BJ (cell line): ENCODE measurements at regions not wholly inside any gene's neighbourhood (a gene's known extent, or its start where the extent isn't known, plus 50 kb on each side); places are given as distances from the start of the nearest gene placed in this dataset.
"Not testable (repeated sequence)": the region's sequence is repeated elsewhere in the genome, so short reads cannot be mapped to it uniquely, and the experiment has no call there.

ENCODE experiments used
- CTCF ChIA-PET: fragments of 350-600 bp; formaldehyde crosslinking; extraction: SDS; loops from one replicate; lab custom pipeline; 2021; ENCODE audit warnings: antibody characterized with exemption, inconsistent platforms; lab: Yijun Ruan, JAX
- POLR2A ChIA-PET: fragments of 300-600 bp; sonication (Branson Sonifier 250); formaldehyde crosslinking; extraction: SDS; loops from one replicate; lab custom pipeline; 2021; ENCODE audit warnings: antibody characterized with exemption; lab: Charles Lee
- DNase-seq: peaks from one replicate; pipeline ENCODE4 v3.0.0-alpha.2; 2011; ENCODE audit warnings: low read depth
- H3K27me3 ChIP-seq: 2 replicates; pipeline ENCODE4 v1.6.0; 2011; ENCODE audit warnings: low read length; ENCODE audit not compliant: control insufficient read depth, insufficient read depth
- H3K36me3 ChIP-seq: 2 replicates; pipeline ENCODE4 v1.5.1; 2011; ENCODE audit warnings: low read length; ENCODE audit not compliant: control insufficient read depth, insufficient read depth
- H3K4me3 ChIP-seq: 2 replicates; pipeline ENCODE4 v1.5.1; 2011; ENCODE audit warnings: low read depth, mild to moderate bottlenecking, control low read depth, low read length
- TF ChIP-seq, protein P1 (sequence below): IDR thresholded peaks from 2 replicates; pipeline ENCODE4 v1.5.1; 2011; ENCODE audit warnings: low read depth, mild to moderate bottlenecking, control low read depth, inconsistent platforms, low read length, moderate library complexity; ENCODE audit not compliant: insufficient read depth

DNA sequence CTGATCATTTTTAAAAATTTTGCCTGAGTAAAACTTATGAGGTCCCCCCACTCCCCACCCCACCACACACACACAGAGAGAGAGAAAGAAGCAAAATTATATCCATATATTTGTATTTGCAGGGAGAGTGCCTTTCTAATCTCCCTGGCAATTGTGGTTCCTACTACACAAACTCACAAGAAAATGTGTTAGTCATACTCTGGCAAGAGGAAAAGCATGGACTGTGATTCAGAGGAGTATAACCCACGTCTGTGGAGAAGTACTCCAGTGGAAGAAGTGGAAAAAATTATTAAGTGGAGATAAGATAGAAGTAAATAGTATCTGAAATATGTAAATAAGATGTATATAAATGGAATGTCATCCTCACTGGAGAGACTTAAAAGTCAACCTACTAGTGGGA lies 114.0 kb downstream of the DSEL start:
- ChIA-PET POLR2A (no interaction called here), CTCF (no interaction called here)
- Histone ChIP-seq H3K36me3 (no peaks in the 10 kb centered on the region), H3K4me3 (no peak overlapping the region), H3K27me3 (no peaks in the 10 kb centered on the region)
- DNase-seq = peak; percentile 10
- TF ChIP-seq, protein P1, sequence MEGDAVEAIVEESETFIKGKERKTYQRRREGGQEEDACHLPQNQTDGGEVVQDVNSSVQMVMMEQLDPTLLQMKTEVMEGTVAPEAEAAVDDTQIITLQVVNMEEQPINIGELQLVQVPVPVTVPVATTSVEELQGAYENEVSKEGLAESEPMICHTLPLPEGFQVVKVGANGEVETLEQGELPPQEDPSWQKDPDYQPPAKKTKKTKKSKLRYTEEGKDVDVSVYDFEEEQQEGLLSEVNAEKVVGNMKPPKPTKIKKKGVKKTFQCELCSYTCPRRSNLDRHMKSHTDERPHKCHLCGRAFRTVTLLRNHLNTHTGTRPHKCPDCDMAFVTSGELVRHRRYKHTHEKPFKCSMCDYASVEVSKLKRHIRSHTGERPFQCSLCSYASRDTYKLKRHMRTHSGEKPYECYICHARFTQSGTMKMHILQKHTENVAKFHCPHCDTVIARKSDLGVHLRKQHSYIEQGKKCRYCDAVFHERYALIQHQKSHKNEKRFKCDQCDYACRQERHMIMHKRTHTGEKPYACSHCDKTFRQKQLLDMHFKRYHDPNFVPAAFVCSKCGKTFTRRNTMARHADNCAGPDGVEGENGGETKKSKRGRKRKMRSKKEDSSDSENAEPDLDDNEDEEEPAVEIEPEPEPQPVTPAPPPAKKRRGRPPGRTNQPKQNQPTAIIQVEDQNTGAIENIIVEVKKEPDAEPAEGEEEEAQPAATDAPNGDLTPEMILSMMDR = no peak

DNA sequence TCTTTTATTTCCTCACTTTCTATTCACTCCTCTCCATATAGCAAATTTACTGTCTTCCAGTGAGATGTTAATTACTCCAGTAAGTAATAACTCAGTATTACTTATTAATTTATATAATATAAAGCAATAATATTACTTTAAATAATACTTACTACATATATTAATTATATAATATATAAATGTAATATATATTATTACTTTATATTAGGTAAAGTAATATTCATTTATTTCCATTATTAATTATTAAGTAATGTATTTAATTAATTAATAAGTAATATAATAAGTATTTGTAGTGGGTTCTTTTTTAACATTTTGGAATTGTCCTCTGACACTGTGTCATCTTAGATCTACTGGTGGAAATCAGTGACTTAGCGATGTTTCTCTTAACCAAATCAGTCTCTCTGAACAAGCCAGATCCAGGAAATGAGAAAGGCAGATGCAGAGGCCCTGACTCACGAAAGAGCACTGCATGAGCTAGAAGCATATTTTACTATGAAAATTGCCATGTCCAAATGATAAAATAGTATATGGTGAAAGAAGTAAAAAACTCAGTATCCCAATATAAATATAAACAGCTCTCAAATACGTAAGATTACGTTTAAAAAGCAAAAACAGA lies 115.9 kb downstream of the DSEL start:
- CTCF ChIA-PET = no interaction called here
- no peak for DNase-seq

DNA sequence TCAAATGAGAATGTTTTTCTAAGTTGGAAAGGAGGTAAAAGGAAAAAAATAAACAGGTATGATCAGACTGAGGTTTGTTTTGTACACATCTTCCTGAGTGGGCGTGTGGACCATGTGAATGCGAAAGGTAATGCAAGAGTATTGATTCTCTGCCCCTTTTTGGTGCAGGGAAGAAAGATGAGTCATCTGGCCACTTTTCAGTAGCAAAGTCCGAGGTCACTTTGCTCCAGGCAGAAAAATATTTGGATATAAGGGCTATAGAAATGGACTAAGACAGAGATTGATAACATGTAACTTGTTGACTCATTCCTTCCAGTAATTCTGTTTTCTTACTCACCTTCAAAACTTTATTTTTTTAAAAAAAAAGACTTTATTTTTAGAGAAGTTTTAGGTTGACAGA lies 130.5 kb downstream of the DSEL start:
- no peaks in the 10 kb centered on the region for H3K36me3 ChIP-seq
- ChIA-PET CTCF (interaction anchor here (0.6 kb wide), 1 partner anchor 31 kb away, joined by 3 read pairs; no protein-coding TSS in a partner anchor), POLR2A (no interaction called here)
- TF ChIP-seq, protein P1 = no peak
- no peak overlapping the region for H3K4me3 ChIP-seq
- H3K27me3 ChIP-seq = no peaks in the 10 kb centered on the region
- DNase-seq = no peak

More for the DNA sequence above, 115.9 kb downstream of the DSEL start:
- Histone ChIP-seq H3K27me3 (no peaks in the 10 kb centered on the region), H3K36me3 (no peaks in the 10 kb centered on the region), H3K4me3 (no peak overlapping the region)
- POLR2A ChIA-PET = no interaction called here
- TF ChIP-seq, protein P1 = no peak

DNA sequence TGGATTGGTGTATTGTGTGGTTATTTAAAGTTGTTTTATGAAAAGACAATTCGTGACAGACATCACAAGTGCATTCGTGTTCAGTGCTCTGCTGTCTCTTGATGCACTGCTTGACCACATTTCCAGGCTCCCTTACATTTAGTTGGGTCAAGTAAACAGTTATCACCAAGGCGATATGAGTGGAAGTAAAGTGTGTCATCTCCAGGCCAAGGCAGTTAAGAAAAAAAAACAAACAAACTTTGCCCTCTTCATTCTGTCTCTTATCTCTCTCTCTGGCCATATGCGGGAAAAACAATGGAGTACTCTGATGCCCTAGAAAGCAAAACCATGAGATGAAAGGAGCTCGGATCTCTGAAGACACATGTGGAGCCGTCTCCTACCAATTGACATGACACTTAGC lies 131.1 kb downstream of the DSEL start:
- no peaks in the 10 kb centered on the region for H3K27me3 ChIP-seq
- TF ChIP-seq, protein P1 = no peak
- ChIA-PET POLR2A (no interaction called here), CTCF (interaction anchor here (0.6 kb wide), 1 partner anchor 32 kb away, joined by 3 read pairs; no protein-coding TSS in a partner anchor)
- H3K4me3 ChIP-seq = no peak overlapping the region
- no peaks in the 10 kb centered on the region for H3K36me3 ChIP-seq
- DNase-seq = peak; percentile 17

DNA sequence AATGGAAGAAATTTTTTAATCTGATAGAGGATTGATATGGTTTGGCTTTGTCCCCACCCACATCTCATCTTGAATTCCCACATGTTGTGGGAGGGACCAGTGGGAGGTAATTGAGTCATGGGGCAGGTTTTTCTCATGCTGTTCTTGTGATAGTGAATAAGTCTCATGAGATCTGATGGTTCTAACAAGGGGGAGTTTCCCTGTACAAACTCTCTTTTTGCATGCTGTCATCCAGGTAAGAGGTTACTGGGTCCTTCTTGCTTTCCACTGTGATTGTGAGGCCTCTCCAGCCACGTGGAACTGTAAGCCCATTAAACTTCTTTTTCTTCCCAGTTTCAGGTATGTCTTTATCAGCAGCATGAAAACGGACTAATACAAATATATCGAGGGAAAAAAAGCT lies 132.5 kb downstream of the DSEL start:
- H3K4me3 ChIP-seq, H3K36me3 ChIP-seq, CTCF ChIA-PET, POLR2A ChIA-PET, DNase-seq, H3K27me3 ChIP-seq: not testable (repeated sequence)
